Activated CD4-positive, alpha-beta T cell treated with anti-CD3 and anti-CD28 coated beads, Interleukin-2, amount 10 ng/mL, durations not matched to agents 24 days and 14 days (primary cell): ENCODE measurements at regions not wholly inside any gene's neighbourhood (a gene's known extent, or its start where the extent isn't known, plus 50 kb on each side); places are given as distances from the start of the nearest gene placed in this dataset.

Experiments
- DNase-seq: peaks from one replicate; pipeline ENCODE4 v3.0.0; 2022
- H3K27ac Mint-ChIP-seq: one replicate; pipeline ENCODE4 v1.8.0; 2022; ENCODE audit warnings: mild to moderate bottlenecking, mixed read lengths
- H3K27me3 Mint-ChIP-seq: one replicate; pipeline ENCODE4 v1.8.0; 2022; ENCODE audit warnings: mixed read lengths
- H3K36me3 Mint-ChIP-seq: one replicate; pipeline ENCODE4 v1.8.0; 2022; ENCODE audit warnings: low read depth, mild to moderate bottlenecking, mixed read lengths
- H3K4me1 Mint-ChIP-seq: one replicate; pipeline ENCODE4 v1.8.0; 2021; ENCODE audit warnings: mixed read lengths
- H3K4me3 Mint-ChIP-seq: one replicate; pipeline ENCODE4 v1.8.0; 2022; ENCODE audit warnings: mild to moderate bottlenecking, moderate library complexity, mixed read lengths
- H3K9me3 Mint-ChIP-seq: one replicate; pipeline ENCODE4 v1.8.0; 2021; ENCODE audit warnings: mixed read lengths
- intact Hi-C: fragments of 100-400 bp; cut with micrococcal nuclease; formaldehyde crosslinking; loops from one replicate; pipeline ENCODE4 v1.15.1; 2023

DNA sequence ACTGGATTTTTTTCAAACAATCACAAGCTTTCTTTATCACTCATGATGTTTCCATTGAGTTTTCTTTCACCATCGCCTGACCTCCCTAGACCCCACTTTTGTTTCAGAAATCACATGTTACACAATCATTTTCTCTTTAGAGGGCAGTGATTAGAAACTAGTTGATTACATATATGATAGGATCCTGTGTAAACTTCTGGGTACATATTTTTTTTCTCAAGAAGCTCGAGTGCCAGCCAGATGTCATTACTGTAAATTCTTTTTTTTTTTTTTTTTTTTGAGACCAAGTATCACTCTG lies 62.4 kb upstream of the PSMA6 start:
- intact Hi-C loops, result loop anchor here (1.0 to 2.0 kb wide), 3 partner anchors 63 to 184 kb away; partner anchors contain the start of gene PSMA6

DNA sequence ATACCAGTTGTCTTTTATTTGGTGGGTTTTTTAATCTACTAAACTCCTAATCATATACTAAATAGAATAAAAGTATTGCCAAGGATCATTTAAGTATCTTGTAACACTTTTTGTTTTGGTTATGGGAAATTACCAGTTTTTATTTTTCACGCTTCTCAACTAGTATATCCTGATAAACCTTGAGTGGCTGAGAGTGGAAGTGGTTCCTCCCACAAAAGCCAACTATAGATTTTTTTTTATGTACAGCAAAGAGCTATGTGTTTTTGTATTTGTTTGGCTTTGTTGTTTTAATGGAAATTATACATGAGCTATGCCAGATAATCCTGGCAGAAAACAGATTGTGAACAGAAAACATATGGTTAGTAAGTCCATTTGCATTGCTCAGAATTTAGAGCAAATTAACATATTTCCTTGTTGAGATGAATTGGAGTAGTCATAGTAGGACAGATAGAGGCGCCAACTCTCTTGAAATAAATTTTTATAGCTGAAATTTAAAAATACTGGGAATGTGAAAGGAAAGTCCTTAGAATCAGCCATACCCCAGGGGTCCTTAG lies 60.9 kb upstream of the PSMA6 start:
- Mint-ChIP-seq H3K9me3 (no peaks in the 10 kb centered on the region), H3K27ac (no peak overlapping the region), H3K27me3 (no peaks in the 10 kb centered on the region), H3K36me3 (peaks cover 8% of the 10 kb centered on the region), H3K4me1 (peaks cover 18% of the 10 kb centered on the region), H3K4me3 (peak overlapping the region; percentile 13)
- DNase-seq, result peak; percentile 59
- intact Hi-C loops, result loop anchor here (2.0 kb wide), 1 partner anchor 62 kb away; the partner anchor contains the start of gene PSMA6

More for the DNA sequence above, 62.4 kb upstream of the PSMA6 start:
- H3K27me3 Mint-ChIP-seq, result no peaks in the 10 kb centered on the region
- H3K4me1 Mint-ChIP-seq, result peaks cover 18% of the 10 kb centered on the region
- peaks cover 4% of the 10 kb centered on the region for H3K36me3 Mint-ChIP-seq
- peak overlapping the region; percentile 21 for H3K27ac Mint-ChIP-seq
- no peaks in the 10 kb centered on the region for H3K9me3 Mint-ChIP-seq
- DNase-seq, result no peak
- H3K4me3 Mint-ChIP-seq, result no peak overlapping the region

DNA sequence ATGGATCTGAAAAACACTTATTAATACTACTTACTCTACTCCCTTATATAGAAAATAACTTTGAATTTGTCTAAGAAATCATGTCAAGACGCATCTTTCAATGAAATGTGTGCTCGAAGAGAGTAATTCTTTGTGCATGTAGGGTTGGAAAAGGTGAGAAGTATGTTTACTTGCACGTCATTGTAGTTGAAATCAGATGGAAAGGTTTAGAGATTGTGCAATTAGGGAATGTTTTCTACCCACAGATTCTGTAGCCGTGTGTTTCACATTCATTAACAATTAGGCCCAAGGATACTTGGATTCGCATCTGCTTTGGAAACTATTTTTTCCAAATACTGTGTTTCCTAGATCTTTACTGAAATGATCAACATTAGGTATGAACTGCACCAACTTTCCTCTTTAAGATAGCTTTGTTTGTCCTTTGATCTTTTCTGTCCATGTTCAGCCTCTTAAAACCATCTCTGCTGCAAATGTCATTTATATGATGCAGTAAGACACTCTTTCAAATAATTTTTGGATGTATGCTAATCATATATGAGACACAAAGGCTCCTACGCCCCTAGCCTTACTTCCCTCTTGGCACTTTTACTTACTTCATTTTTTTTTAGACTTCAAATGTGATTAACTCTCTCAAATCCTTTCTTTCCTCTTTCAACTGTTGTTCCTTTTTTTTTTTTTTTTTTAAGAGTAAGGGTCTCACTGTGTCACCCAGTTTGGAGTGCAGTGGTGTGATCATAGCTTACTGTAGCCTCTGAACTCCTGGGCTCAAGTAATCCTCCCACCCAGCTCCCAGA lies 58.0 kb upstream of the PSMA6 start:
- H3K36me3 Mint-ChIP-seq, result peaks cover 13% of the 10 kb centered on the region

DNA sequence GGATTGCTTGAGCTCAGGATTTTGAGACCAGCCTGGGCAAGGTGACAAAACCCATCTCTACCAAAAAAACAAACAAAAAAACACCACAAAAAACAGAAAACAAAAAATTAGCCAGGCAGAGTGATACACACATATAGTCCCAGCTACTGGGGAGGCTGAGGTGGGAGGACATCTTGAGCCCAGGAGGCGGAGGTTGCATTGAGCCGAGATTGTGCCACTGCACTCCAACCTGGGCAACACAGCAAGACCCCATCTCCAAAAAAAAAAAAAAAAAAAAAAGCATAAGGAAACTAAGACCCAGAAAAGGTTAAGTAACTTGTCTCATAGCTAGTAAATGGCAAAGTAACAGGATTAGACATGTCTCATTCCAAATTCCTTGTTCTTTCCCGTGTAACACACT lies 56.3 kb upstream of the PSMA6 start:
- H3K4me1 Mint-ChIP-seq, result peaks cover 15% of the 10 kb centered on the region
- peaks cover 18% of the 10 kb centered on the region for H3K36me3 Mint-ChIP-seq
- no peak for DNase-seq
- intact Hi-C loops, result no loop called here
- H3K9me3 Mint-ChIP-seq, result no peaks in the 10 kb centered on the region
- H3K27ac Mint-ChIP-seq, result no peak overlapping the region
- no peaks in the 10 kb centered on the region for H3K27me3 Mint-ChIP-seq
- no peak overlapping the region for H3K4me3 Mint-ChIP-seq

More for the DNA sequence above, 58.0 kb upstream of the PSMA6 start:
- DNase-seq, result no peak
- H3K4me3 Mint-ChIP-seq, result no peak overlapping the region
- intact Hi-C loops, result no loop called here
- H3K27ac Mint-ChIP-seq, result no peak overlapping the region
- H3K4me1 Mint-ChIP-seq, result peaks cover 23% of the 10 kb centered on the region
- H3K9me3 Mint-ChIP-seq, result no peaks in the 10 kb centered on the region
- no peaks in the 10 kb centered on the region for H3K27me3 Mint-ChIP-seq

DNA sequence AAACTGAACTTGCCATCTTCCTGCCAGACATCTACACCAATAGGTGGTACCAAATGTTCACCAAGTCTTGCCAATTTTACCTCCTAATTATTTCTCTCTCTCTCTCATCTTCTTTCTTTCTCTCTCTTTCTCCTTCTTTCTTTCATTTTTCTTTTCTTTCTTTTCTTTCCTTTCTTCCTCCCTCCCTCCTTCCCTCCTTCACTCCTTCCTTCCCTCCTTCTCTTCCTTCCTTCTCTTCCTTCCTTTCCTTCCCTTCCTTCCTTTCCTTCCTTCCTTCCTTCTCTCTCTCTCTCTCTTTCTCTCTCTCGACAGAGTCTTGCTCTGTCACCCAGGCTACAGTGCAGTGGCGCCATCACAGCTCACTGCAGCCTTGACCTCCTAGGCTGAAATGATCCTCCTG lies 55.4 kb upstream of the PSMA6 start:
- intact Hi-C loops, result no loop called here
- Mint-ChIP-seq H3K27me3 (no peaks in the 10 kb centered on the region), H3K4me1 (peaks cover 8% of the 10 kb centered on the region), H3K36me3 (peaks cover 18% of the 10 kb centered on the region), H3K27ac (peak overlapping the region; percentile 34), H3K4me3 (no peak overlapping the region), H3K9me3 (no peaks in the 10 kb centered on the region)
- DNase-seq, result no peak

DNA sequence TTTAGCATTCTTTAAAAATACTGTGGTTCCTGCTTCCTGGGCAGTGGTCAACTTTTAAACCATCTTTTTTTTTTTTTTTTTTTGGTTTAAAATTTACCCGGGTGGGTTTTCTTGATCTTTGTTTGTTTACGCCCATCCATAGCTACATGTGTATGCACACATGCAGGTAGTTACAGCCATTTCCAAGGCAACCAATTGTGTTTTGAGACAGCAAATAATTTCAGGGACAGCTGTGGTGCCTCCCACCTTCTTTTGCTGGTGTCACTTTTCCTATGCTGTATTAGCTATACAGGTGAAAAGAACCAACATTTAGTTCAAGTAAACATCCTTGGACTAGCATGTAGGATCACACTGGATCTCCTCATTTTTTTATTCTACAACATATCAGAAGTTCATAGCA lies 52.0 kb upstream of the PSMA6 start:
- H3K36me3 Mint-ChIP-seq, result peaks cover 17% of the 10 kb centered on the region

More for the DNA sequence above, 52.0 kb upstream of the PSMA6 start:
- no peak overlapping the region for H3K27ac Mint-ChIP-seq
- intact Hi-C loops, result no loop called here
- H3K4me1 Mint-ChIP-seq, result peaks cover 14% of the 10 kb centered on the region
- DNase-seq, result no peak
- H3K27me3 Mint-ChIP-seq, result no peaks in the 10 kb centered on the region
- no peak overlapping the region for H3K4me3 Mint-ChIP-seq
- H3K9me3 Mint-ChIP-seq, result no peaks in the 10 kb centered on the region
